NCI-H1092 (cell line): ENCODE measurements at regions not wholly inside any gene's neighbourhood (a gene's known extent, or its start where the extent isn't known, plus 50 kb on each side); places are given as distances from the start of the nearest gene placed in this dataset.
A peak's percentile ranks its signal among the peaks of the same experiment; 100 is the strongest.
"Not testable (repeated sequence)": the region's sequence is repeated elsewhere in the genome, so short reads cannot be mapped to it uniquely, and the experiment has no call there.

ENCODE experiments used
- DNase-seq: peaks from one replicate; lab custom pipeline; 2025; lab: John Stamatoyannopoulos, UW

- no peak for DNase-seq
These were observed 115.1 kb downstream of the KCNRG start for GRCh38 chr13:50130123-50130946.

- DNase-seq, result no peak
These were observed 117.0 kb downstream of the KCNRG start for GRCh38 chr13:50131920-50132903.

- no peak for DNase-seq
These were observed 117.7 kb downstream of the KCNRG start for GRCh38 chr13:50132904-50133357.

GRCh38 chr13:50133358-50133953 is 118.2 kb downstream of the KCNRG start:
- DNase-seq, result no peak

- DNase-seq, result no peak
These were observed 121.0 kb downstream of the KCNRG start for GRCh38 chr13:50136226-50136625.

GRCh38 chr13:50136678-50137077 is 121.4 kb downstream of the KCNRG start:
- no peak for DNase-seq

- not testable (repeated sequence) for DNase-seq
These were observed 124.2 kb downstream of the KCNRG start for GRCh38 chr13:50139435-50139934.

- no peak for DNase-seq
These were observed 124.9 kb downstream of the KCNRG start for GRCh38 chr13:50140153-50140552.

- no peak for DNase-seq
These were observed 125.5 kb downstream of the KCNRG start for GRCh38 chr13:50140581-50141374.

GRCh38 chr13:50141375-50141975 is 126.2 kb downstream of the KCNRG start:
- no peak for DNase-seq

GRCh38 chr13:50144246-50145160 is 129.3 kb downstream of the KCNRG start:
- DNase-seq, result no peak

- no peak for DNase-seq
These were observed 134.0 kb downstream of the KCNRG start for GRCh38 chr13:50149214-50149613.

- peak; percentile 19 for DNase-seq
These were observed 134.7 kb downstream of the KCNRG start for GRCh38 chr13:50149932-50150331.

GRCh38 chr13:50152224-50152623 is 137.0 kb downstream of the KCNRG start:
- no peak for DNase-seq

GRCh38 chr13:50152655-50153309 is 137.5 kb downstream of the KCNRG start:
- DNase-seq, result no peak

- DNase-seq, result no peak
These were observed 138.2 kb downstream of the KCNRG start for GRCh38 chr13:50153401-50153800.

GRCh38 chr13:50153876-50154275 is 138.6 kb downstream of the KCNRG start:
- DNase-seq, result no peak

GRCh38 chr13:50154697-50155096 is 139.5 kb downstream of the KCNRG start:
- DNase-seq, result no peak

GRCh38 chr13:50156140-50156539 is 140.9 kb downstream of the KCNRG start:
- no peak for DNase-seq
